H1 (cell line): ENCODE measurements at regions not wholly inside any gene's neighbourhood (a gene's known extent, or its start where the extent isn't known, plus 50 kb on each side); places are given as distances from the start of the nearest gene placed in this dataset.

Experiments used
- ATF2 ChIP-seq: IDR thresholded peaks from 2 replicates; pipeline ENCODE4 v1.6.1; 2012; ENCODE audit warnings: low read length, inconsistent platforms
- BACH1 ChIP-seq: IDR thresholded peaks from 2 replicates; pipeline ENCODE4 v1.6.1; 2012; ENCODE audit warnings: low read length, improper control_type of control experiment
- BRCA1 ChIP-seq: IDR thresholded peaks from 2 replicates; pipeline ENCODE4 v1.6.1; 2012; ENCODE audit warnings: low read depth, low read length, improper control_type of control experiment
- CBX8 ChIP-seq: fragments of 300-800, 300-1000 bp; sonication (generic); IDR thresholded peaks from 2 replicates; pipeline ENCODE4 v1.7.1; 2016; ENCODE audit warnings: low read depth, low read length, borderline replicate concordance
- JUN ChIP-seq: IDR thresholded peaks from 2 replicates; pipeline ENCODE4 v1.6.1; 2011; ENCODE audit warnings: low read depth, mild to moderate bottlenecking, improper control_type of control experiment, low read length
- TCF12 ChIP-seq: IDR thresholded peaks from 2 replicates; pipeline ENCODE4 v1.6.1; 2011; ENCODE audit warnings: low read depth, mild to moderate bottlenecking, low read length

- TF ChIP-seq BRCA1 = no peak
- no peak for TF ChIP-seq BACH1
- TF ChIP-seq TCF12 = no peak
- no peak for TF ChIP-seq CBX8
- no peak for TF ChIP-seq ATF2
- no peak for TF ChIP-seq JUN
Measured at GRCh38 chr3:178901204-178901603, 170.4 kb downstream of the ZMAT3 start (continued).
